ENCODE measurements at regions not wholly inside any gene's neighbourhood (a gene's known extent, or its start where the extent isn't known, plus 50 kb on each side); places are given as distances from the start of the nearest gene placed in this dataset.
"Not testable (repeated sequence)": the region's sequence is repeated elsewhere in the genome, so short reads cannot be mapped to it uniquely, and the experiment has no call there.

DNA sequence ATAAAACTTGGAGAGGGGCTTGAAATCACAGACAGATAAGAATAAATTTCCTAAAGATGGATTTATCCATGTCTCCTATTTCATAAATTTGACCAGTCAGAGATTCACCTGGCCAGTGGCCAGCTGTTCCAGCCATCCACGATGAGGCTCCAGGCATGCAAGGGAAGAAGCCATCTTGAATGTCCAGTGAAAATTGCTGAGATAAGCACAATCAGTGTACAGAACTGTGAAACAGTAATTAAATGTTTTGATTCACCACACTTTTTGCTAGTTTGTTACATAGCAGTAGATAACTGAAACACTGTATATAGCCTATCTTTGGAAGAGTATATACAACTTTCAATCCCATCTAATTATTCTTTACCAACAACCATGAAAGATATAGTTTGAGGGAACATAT, 163.5 kb downstream of the HINT1 start:
- DNase-seq = no peak

DNA sequence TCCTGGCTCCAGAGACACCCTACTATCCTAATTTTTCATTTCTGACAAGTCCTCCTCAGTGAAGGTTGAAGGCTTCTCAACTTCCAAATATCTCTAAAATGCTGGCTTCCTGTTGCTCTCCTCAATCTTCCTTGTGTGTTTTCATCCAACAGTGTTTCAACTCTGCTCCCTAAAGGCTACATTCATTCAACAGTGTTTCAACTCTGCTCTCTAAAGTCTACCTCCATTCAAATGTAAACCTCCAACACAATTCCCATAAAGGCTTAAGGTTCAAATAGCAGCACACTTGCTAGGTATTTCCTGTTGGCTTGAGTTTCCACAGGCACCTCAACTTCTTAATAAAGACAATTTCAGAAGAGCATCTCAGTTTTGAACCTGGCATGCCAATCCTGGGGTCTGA, 164.8 kb downstream of the HINT1 start:
- no peak for DNase-seq

DNA sequence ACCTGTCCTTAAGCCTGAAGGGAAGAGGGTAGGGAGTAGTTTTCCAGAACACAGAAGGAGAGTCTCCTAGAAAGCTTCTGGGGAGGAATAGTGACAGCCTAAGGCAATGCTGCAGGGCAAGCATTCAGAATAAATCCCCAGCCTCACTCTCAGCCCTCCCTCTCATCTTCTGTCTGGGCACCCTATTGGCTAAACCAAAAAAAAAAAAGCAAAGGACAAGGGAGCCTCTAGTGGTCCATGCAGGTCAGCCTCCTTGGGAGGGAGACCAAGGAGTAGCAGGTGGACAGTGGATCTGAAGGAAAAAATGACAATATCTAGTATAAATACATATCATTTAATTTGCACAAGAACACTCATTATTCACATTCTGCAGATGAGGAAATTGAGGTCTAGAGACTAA, 168.3 kb downstream of the HINT1 start:
- not testable (repeated sequence) for DNase-seq

DNA sequence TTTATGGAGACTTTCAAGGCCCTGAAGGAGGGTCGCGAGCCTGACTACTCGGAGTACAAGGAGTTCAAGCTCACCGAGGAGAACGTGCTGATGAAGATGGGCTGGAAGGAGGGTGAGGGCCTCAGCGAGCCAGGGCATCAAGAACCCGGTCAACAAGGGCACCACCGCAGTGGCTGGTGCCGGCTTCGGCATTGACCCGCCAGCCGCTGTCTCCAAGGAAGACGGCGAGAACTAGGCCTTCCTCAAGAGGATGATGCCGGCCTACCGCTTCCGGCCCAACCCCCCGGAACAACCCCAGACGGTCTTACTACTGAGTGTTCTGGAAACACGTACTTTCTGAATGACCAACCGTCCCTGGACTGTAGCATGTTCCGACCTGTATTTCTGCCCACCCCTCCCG, 169.2 kb downstream of the HINT1 start:
- no peak for DNase-seq

DNA sequence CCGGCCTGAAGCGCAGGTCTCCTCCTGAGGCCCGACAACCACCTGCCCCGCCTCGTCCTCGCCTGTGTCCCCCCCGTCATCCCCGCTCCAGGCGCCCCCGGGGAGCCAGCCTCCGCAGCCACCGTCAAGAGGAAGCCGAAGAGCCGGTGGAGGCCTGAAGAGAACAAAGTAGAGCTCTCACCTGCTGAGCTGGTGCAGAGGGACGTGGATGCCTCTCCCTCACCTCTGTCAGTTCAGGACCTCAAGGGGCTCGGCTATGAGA, 169.9 kb downstream of the HINT1 start:
- no peak for DNase-seq

GRCh38 chr5:130994496-130995253, 170.4 kb downstream of the HINT1 start:
- DNase-seq = no peak

DNA sequence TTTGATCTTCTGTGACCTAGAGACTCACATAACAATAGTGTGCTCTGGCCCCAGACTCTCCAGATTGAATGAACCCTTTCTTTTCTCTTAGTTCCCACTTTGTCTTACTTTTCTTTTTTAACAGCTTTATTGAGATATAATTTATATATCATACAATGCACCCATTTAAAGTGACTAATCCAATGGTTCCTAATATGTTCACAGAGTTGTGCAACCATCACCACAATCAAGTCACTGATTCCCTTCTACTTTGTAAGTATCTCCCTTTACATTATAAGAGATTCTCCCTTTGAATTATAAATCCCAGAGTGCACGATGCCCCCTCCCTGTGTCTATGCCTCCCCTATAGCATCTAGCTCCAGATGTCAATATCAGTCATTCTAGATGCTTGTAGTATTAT, 172.4 kb downstream of the HINT1 start:
- no peak for DNase-seq

DNA sequence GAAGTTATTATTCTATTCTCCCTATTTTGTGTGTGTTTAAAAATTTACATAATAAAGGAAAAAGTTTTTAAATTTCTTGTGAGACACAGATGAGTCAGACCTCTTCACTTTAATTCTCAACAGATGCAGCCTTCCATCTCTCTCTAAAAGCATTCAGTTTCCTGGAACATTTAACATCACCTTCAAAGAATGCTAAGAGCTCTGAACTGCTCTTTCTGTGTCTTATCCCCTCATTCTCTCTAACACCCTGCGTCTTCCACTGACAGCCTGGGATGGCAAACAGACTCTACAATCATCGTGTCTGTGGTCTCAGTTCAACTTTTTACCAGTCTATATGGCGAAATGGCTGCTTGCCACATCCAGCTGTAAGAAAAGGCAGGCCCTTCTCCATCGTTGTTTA, 173.0 kb downstream of the HINT1 start:
- no peak for DNase-seq

GRCh38 chr5:130985776-130986175, 179.3 kb downstream of the HINT1 start:
- no peak for DNase-seq

DNA sequence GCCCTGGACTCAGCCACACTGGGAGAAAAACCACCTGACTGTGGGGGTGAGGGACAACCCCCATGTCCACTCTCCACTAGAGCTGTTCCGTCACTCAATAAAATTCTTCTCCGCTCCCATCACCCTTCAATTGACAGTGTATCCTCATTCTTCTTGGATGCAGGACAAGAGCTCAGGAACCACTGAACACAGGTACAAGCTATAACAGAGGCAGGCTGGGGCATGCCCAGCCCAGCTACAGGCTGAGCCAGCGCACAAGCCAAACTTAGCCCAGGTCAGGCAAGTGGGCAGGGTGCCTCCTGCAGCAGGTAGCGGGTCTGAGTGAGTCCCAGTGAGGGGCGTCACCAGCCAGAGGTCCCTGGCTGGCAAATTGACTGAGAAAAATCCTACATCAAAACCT, 183.4 kb downstream of the HINT1 start:
- DNase-seq = no peak

GRCh38 chr5:130978475-130978874, 186.6 kb downstream of the HINT1 start:
- no peak for DNase-seq

GRCh38 chr5:130976493-130976892, 188.6 kb downstream of the HINT1 start:
- no peak for DNase-seq

- DNase-seq = no peak
These were observed 189.2 kb downstream of the HINT1 start for GRCh38 chr5:130975847-130976246.

GRCh38 chr5:130975299-130975698, 189.8 kb downstream of the HINT1 start:
- DNase-seq = no peak

DNA sequence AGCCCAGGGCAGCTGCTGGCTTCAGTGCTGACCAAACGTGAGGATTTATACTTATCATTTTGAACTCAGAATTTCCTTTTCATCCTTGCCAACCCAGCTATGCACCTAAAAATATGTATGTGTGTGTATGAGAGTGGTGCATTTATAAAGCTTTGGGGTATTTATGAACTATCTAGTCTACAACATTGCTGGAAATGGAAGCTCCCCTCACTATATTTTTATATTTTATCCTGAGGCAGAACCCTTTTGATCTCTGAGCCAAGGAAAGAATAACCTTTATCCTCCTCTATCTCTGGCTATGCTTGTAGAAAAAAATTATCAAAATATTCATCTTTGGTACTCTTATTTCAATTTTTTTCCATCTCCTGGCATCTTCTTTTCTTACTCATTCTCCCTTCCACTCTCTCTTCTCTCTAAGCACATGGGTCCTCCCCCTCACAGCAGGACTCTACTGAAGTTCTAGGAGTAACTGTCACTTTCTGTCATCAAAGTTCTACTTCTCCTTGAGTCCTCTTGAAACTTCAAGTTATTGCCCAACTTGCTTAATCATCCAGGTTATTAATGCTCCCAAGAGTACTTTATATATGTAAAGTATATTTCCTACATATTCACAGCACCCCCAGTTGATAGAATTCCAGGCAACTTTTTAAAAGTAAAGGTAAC, 190.9 kb downstream of the HINT1 start:
- DNase-seq = no peak

DNA sequence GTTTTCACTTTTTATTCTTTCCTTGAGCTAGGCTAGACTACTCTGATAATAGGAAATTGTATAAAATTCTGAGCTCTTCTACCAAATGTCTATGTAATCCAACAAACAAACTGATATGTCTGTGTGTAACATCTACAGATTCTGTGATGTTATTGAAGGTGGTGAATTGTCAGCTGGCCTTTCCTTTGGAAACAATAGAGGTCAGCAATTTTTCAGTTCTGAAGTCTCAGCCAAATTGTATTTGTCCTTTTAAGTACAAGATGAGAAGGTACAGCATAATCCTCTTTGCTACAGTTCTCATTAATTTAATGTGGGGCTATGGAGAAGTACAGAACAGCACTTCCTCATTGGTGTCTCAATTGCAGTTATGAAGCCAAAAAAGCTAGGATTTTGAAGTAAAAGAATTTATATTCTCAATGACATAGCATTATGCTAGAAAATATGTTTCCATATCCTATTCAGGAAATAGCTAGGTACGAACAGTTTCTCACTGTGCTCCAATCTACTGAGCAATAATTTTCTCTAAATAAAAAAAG, 198.0 kb downstream of the HINT1 start:
- no peak for DNase-seq

GRCh38 chr5:130965920-130966319, 199.1 kb downstream of the HINT1 start:
- no peak for DNase-seq

GRCh38 chr5:130965360-130965759, 199.7 kb downstream of the HINT1 start:
- no peak for DNase-seq

- DNase-seq = no peak
These were observed 200.5 kb downstream of the HINT1 start for GRCh38 chr5:130964231-130965202.

DNA sequence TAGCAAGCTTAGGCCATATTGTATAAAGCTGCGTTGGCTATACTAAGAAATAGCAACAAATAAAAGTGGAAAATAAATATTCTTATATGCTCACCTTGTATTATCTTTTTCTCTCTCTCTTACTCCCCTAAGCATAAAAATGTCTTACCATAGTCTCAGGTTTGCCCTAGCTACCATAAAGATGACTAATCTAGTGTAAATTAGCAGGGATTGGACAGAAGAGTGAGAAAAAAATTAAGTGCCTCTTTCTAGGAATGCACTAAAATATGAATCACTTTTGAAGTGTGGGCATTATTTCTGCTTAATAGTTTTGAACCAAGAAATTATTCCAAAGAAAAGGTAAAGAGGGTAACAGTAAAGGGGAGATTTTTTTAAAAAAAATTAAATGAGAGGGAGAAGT, 201.3 kb downstream of the HINT1 start:
- DNase-seq = no peak

- DNase-seq = no peak
These were observed 207.9 kb downstream of the HINT1 start for GRCh38 chr5:130957151-130957550.

DNA sequence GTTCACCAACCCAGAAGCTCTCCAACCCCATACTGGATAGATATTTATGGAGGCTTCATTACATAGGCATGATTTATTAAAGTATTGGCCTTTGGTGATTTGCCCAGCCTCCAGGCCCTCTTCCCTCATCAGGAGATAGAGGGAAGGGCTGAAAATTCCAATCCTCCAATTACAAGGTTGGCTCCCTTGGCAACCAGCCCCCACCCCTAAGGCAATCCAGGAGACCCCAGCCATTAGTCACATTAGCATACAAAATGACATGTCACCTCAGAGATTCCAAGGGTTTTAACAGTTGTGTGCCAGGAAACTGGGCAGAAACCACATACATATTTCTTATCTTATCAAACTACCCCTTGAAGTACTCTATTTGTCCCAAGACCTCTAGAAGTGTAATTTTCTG, 210.0 kb downstream of the HINT1 start:
- no peak for DNase-seq

DNA sequence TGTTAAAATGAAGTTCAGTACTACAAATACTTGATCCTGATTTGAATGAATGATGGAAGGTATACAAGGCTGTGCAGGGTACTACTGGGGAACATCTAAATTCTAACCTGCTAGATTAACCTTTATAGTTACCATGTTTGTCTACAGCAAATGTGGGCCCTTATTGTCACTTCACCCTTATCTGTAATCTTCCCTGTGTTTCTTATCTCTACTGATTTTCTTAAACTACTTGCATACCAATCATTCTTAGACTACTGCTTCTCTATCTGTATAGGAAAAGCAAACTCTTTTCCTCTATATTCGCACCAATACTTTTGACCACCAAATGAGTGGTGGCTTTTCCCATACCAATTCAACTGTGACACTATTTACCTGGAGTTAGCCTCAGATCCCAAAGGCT, 210.7 kb downstream of the HINT1 start:
- DNase-seq = no peak

DNA sequence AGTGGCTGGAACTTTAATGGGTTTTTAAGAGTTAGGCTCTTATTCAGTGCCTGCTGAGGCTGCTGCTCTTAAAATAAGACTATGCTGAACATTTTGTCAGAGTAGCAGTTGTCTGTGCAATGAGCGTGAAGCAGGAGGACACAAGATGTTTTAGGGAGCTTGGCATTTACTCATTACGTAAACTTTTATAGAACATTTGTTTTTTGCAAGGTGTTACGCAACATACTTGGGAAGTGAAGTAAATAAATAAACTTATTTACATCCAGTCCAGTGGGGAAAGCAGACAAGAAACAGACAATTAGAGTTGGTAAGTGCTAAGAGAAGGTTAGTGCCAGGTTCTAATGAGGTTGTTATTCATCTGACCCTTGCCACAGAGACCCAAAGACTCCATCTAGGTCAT, 226.0 kb downstream of the HINT1 start:
- DNase-seq = no peak

Data from NCI-H1436 (cell line).